Astrocyte (in vitro differentiated cells and primary cell): ENCODE measurements at regions not wholly inside any gene's neighbourhood (a gene's known extent, or its start where the extent isn't known, plus 50 kb on each side); places are given as distances from the start of the nearest gene placed in this dataset.

ENCODE experiments used
- DNase-seq: peaks from one replicate; pipeline ENCODE4 v3.0.0-alpha.2; 2010; ENCODE audit warnings: low read depth
- FAIRE-seq: peaks from 2 replicates; lab custom pipeline; 2011; peaks lifted over from hg19 to GRCh38; lab: Jason Lieb, UNC
- H2AFZ ChIP-seq: 2 replicates; pipeline ENCODE4 v1.6.0; 2012; ENCODE audit warnings: low read depth, low read length, inconsistent platforms
- H3K27ac ChIP-seq: 2 replicates; pipeline ENCODE4 v1.5.1; 2011; ENCODE audit warnings: low read depth, low read length, inconsistent platforms
- H3K27me3 ChIP-seq: 2 replicates; pipeline ENCODE4 v1.6.0; 2011; ENCODE audit warnings: low read length, inconsistent platforms; ENCODE audit not compliant: insufficient read depth
- H3K36me3 ChIP-seq: 2 replicates; pipeline ENCODE4 v1.5.1; 2011; ENCODE audit warnings: low read length, inconsistent platforms; ENCODE audit not compliant: insufficient read depth
- H3K4me1 ChIP-seq: 2 replicates; pipeline ENCODE4 v1.5.1; 2011; ENCODE audit warnings: low read length, inconsistent platforms; ENCODE audit not compliant: insufficient read depth
- H3K4me2 ChIP-seq: 2 replicates; pipeline ENCODE4 v1.6.0; 2012; ENCODE audit warnings: low read length, inconsistent platforms
- H3K4me3 ChIP-seq: 2 replicates; pipeline ENCODE4 v1.5.1; 2011; ENCODE audit warnings: low read depth, mild to moderate bottlenecking, low read length, inconsistent platforms; ENCODE audit not compliant: insufficient read depth
- H3K79me2 ChIP-seq: 2 replicates; pipeline ENCODE4 v1.6.0; 2012; ENCODE audit warnings: mild to moderate bottlenecking, low read length, inconsistent platforms; ENCODE audit not compliant: insufficient read depth
- H3K9ac ChIP-seq: 2 replicates; pipeline ENCODE4 v1.6.0; 2012; ENCODE audit warnings: mild to moderate bottlenecking, low read length, inconsistent platforms
- H3K9me3 ChIP-seq: 2 replicates; pipeline ENCODE4 v1.5.1; 2012; ENCODE audit warnings: low read depth, mild to moderate bottlenecking, low read length, inconsistent platforms; ENCODE audit not compliant: insufficient read depth
- H4K20me1 ChIP-seq: 2 replicates; pipeline ENCODE4 v1.6.0; 2012; ENCODE audit warnings: low read length, inconsistent platforms; ENCODE audit not compliant: insufficient read depth
- H3K27ac Mint-ChIP-seq: one replicate; pipeline ENCODE4 v1.8.0; 2021; ENCODE audit warnings: mild to moderate bottlenecking, mixed read lengths; ENCODE audit not compliant: unreplicated experiment
- H3K27me3 Mint-ChIP-seq: one replicate; pipeline ENCODE4 v1.8.0; 2021; ENCODE audit warnings: low read depth, mixed read lengths; ENCODE audit not compliant: unreplicated experiment
- H3K36me3 Mint-ChIP-seq: one replicate; pipeline ENCODE4 v1.8.0; 2021; ENCODE audit warnings: low read depth, mixed read lengths; ENCODE audit not compliant: unreplicated experiment
- H3K4me1 Mint-ChIP-seq: one replicate; pipeline ENCODE4 v1.8.0; 2021; ENCODE audit warnings: low read depth, mixed read lengths; ENCODE audit not compliant: unreplicated experiment
- H3K4me3 Mint-ChIP-seq: one replicate; pipeline ENCODE4 v1.8.0; 2021; ENCODE audit warnings: mild to moderate bottlenecking, moderate library complexity, mixed read lengths; ENCODE audit not compliant: unreplicated experiment
- H3K9me3 Mint-ChIP-seq: one replicate; pipeline ENCODE4 v1.8.0; 2021; ENCODE audit warnings: mild to moderate bottlenecking, mixed read lengths; ENCODE audit not compliant: unreplicated experiment
- CTCF ChIP-seq: IDR thresholded peaks from 2 replicates; pipeline ENCODE4 v1.5.1; 2011; ENCODE audit warnings: low read depth, mild to moderate bottlenecking, inconsistent platforms, low read length, moderate library complexity; ENCODE audit not compliant: insufficient read depth
- EZH2 ChIP-seq: IDR thresholded peaks from 2 replicates; pipeline ENCODE4 v1.6.1; 2012; ENCODE audit warnings: mild to moderate bottlenecking, low read length, inconsistent platforms; ENCODE audit not compliant: insufficient read depth

DNA sequence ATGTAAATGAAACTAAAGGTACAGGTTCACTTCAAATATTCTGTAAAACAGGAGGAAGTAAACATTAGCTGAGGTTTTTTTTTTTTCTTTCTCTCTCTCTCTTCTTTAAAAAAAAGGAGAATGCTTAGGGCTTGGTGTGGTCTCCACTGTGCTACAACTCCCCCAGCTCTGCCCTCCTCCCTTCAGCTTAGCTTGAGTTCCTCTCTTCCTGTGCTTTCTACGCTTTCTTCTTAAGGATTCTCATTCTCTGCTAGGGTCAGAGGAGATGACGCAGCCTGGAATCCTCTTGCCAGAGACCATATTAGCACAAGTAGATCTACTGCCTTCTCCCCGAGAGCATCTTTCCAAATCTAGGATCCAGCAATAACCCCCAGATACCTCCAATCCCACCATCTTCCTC, 69.1 kb upstream of the SNRK start:
- no peaks in the 10 kb centered on the region for H3K9me3 ChIP-seq
- Mint-ChIP-seq H3K36me3 (no peaks in the 10 kb centered on the region), H3K27ac (no peak overlapping the region), H3K4me1 (no peaks in the 10 kb centered on the region), H3K4me3 (no peak overlapping the region), H3K27me3 (peaks cover 19% of the 10 kb centered on the region), H3K9me3 (no peaks in the 10 kb centered on the region)
- H3K27me3 ChIP-seq = no peaks in the 10 kb centered on the region
- FAIRE-seq = no peak
- no peak overlapping the region for H3K4me2 ChIP-seq
- no peaks in the 10 kb centered on the region for H4K20me1 ChIP-seq
- TF ChIP-seq CTCF (no peak), EZH2 (no peak)
- no peaks in the 10 kb centered on the region for H3K4me1 ChIP-seq
- no peak overlapping the region for H3K27ac ChIP-seq
- no peak overlapping the region for H2AFZ ChIP-seq
- no peak for DNase-seq
- no peak overlapping the region for H3K4me3 ChIP-seq
- no peak overlapping the region for H3K9ac ChIP-seq
- no peaks in the 10 kb centered on the region for H3K79me2 ChIP-seq
- H3K36me3 ChIP-seq = no peaks in the 10 kb centered on the region

- Histone ChIP-seq H3K9ac (no peak overlapping the region), H3K27me3 (no peaks in the 10 kb centered on the region), H3K27ac (no peak overlapping the region), H3K4me2 (no peak overlapping the region), H3K79me2 (no peaks in the 10 kb centered on the region), H3K4me3 (no peak overlapping the region), H2AFZ (no peak overlapping the region), H4K20me1 (no peaks in the 10 kb centered on the region), H3K9me3 (no peaks in the 10 kb centered on the region), H3K4me1 (no peaks in the 10 kb centered on the region), H3K36me3 (no peaks in the 10 kb centered on the region)
- no peak overlapping the region for H3K27ac Mint-ChIP-seq
- TF ChIP-seq EZH2 = no peak
- no peak for TF ChIP-seq CTCF
- FAIRE-seq = no peak
- H3K4me1 Mint-ChIP-seq = no peaks in the 10 kb centered on the region
- peaks cover 15% of the 10 kb centered on the region for H3K27me3 Mint-ChIP-seq
- H3K4me3 Mint-ChIP-seq = no peak overlapping the region
- H3K9me3 Mint-ChIP-seq = no peaks in the 10 kb centered on the region
- DNase-seq = no peak
- H3K36me3 Mint-ChIP-seq = no peaks in the 10 kb centered on the region
Measured at GRCh38 chr3:43215663-43216275, 70.6 kb upstream of the SNRK start.

DNA sequence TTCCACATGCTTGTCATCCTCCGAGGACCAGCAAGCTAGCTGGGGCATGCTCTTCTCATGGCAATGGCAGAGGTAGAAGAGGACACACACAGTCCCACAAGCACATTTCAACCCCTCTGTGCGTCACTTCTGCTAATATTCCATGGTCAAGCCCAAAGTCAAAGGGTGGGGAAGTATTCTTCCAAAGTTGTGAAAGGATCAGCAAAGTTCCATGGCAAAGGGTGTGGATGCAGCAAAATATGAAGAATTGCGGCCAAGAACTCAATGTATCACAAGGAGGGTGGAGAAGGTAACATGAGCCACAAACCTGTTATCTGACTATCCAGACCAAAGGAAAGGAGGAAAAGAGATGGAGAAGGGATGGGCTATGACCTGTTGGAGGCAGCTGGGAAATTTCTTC, 71.2 kb upstream of the SNRK start:
- Mint-ChIP-seq H3K4me3 (no peak overlapping the region), H3K27me3 (peaks cover 16% of the 10 kb centered on the region), H3K9me3 (no peaks in the 10 kb centered on the region), H3K36me3 (no peaks in the 10 kb centered on the region), H3K27ac (no peak overlapping the region), H3K4me1 (no peaks in the 10 kb centered on the region)
- H3K27ac ChIP-seq = no peak overlapping the region
- H3K9me3 ChIP-seq = no peaks in the 10 kb centered on the region
- no peaks in the 10 kb centered on the region for H3K4me1 ChIP-seq
- no peak for FAIRE-seq
- H2AFZ ChIP-seq = no peak overlapping the region
- no peaks in the 10 kb centered on the region for H3K36me3 ChIP-seq
- no peak for TF ChIP-seq CTCF
- TF ChIP-seq EZH2 = no peak
- no peak for DNase-seq
- H3K4me3 ChIP-seq = no peak overlapping the region
- no peak overlapping the region for H3K9ac ChIP-seq
- no peaks in the 10 kb centered on the region for H3K27me3 ChIP-seq
- H4K20me1 ChIP-seq = no peaks in the 10 kb centered on the region
- no peaks in the 10 kb centered on the region for H3K79me2 ChIP-seq
- H3K4me2 ChIP-seq = no peak overlapping the region
